Hepatocyte (in vitro differentiated cells): ENCODE measurements at regions not wholly inside any gene's neighbourhood (a gene's known extent, or its start where the extent isn't known, plus 50 kb on each side); places are given as distances from the start of the nearest gene placed in this dataset.

Source experiments
- DNase-seq: peaks from one replicate; pipeline ENCODE4 v3.0.0-alpha.2; 2016; ENCODE audit warnings: low spot score
- H2AFZ ChIP-seq: fragments of 200-600 bp; sonication (generic); 2 replicates; pipeline ENCODE4 v1.6.0; 2016; ENCODE audit warnings: antibody characterized with exemption, mild to moderate bottlenecking
- H3K27ac ChIP-seq: fragments of 200-600 bp; sonication (generic); 2 replicates; pipeline ENCODE4 v1.5.1; 2016; ENCODE audit warnings: mild to moderate bottlenecking
- H3K27me3 ChIP-seq: fragments of 200-600 bp; sonication (generic); 2 replicates; pipeline ENCODE4 v1.6.1; 2016
- H3K36me3 ChIP-seq: fragments of 200-600 bp; sonication (generic); replicated peaks from 2 replicates; pipeline ENCODE4 v1.5.1; 2016; ENCODE audit warnings: low read depth; ENCODE audit not compliant: insufficient read depth
- H3K4me1 ChIP-seq: fragments of 200-600 bp; sonication (generic); 2 replicates; pipeline ENCODE4 v1.5.1; 2016; ENCODE audit warnings: mild to moderate bottlenecking, moderate library complexity; ENCODE audit not compliant: insufficient read depth
- H3K4me2 ChIP-seq: fragments of 200-600 bp; sonication (generic); 2 replicates; pipeline ENCODE4 v1.6.0; 2016
- H3K4me3 ChIP-seq: fragments of 200-600 bp; sonication (generic); 2 replicates; pipeline ENCODE4 v1.5.1; 2016; ENCODE audit warnings: mild to moderate bottlenecking
- H3K79me2 ChIP-seq: fragments of 200-600 bp; sonication (generic); 2 replicates; pipeline ENCODE4 v1.6.0; 2017; ENCODE audit warnings: mild to moderate bottlenecking
- H3K9me2 ChIP-seq: fragments of 200-600 bp; sonication (generic); replicated peaks from 2 replicates; pipeline ENCODE4 v1.6.0; 2017; ENCODE audit warnings: mild to moderate bottlenecking; ENCODE audit not compliant: insufficient read depth
- H3K9me3 ChIP-seq: fragments of 200-600 bp; sonication (generic); 2 replicates; pipeline ENCODE4 v1.5.1; 2016; ENCODE audit warnings: low read depth, mild to moderate bottlenecking
- H4K20me1 ChIP-seq: fragments of 200-600 bp; sonication (generic); 2 replicates; pipeline ENCODE4 v1.6.0; 2016; ENCODE audit warnings: mild to moderate bottlenecking; ENCODE audit not compliant: insufficient read depth, poor library complexity, severe bottlenecking
- EZH2 ChIP-seq: fragments of 200-600 bp; sonication (generic); IDR thresholded peaks from 2 replicates; pipeline ENCODE4 v1.6.1; 2016; ENCODE audit warnings: antibody characterized with exemption, mild to moderate bottlenecking, borderline replicate concordance
- EZH2phosphoT487 ChIP-seq: fragments of 200-600 bp; sonication (generic); IDR thresholded peaks from one replicate; pipeline ENCODE4 v1.6.1; 2018; ENCODE audit warnings: antibody characterized with exemption, mild to moderate bottlenecking, low read depth, moderate library complexity; ENCODE audit not compliant: unreplicated experiment, severe bottlenecking
- WGBS: methylation state at CpG from one replicate; pipeline ENCODE4 v1.1.6; 2016; ENCODE audit warnings: low lambda C conversion rate; ENCODE audit errors: missing lambda C conversion rate; 5-methylcytosine and 5-hydroxymethylcytosine counted together
- TF ChIP-seq, protein P1 (sequence below): fragments of 200-600 bp; sonication (generic); IDR thresholded peaks from 2 replicates; pipeline ENCODE4 v1.5.1; 2016; ENCODE audit warnings: antibody characterized with exemption, mild to moderate bottlenecking; ENCODE audit not compliant: poor library complexity

DNA sequence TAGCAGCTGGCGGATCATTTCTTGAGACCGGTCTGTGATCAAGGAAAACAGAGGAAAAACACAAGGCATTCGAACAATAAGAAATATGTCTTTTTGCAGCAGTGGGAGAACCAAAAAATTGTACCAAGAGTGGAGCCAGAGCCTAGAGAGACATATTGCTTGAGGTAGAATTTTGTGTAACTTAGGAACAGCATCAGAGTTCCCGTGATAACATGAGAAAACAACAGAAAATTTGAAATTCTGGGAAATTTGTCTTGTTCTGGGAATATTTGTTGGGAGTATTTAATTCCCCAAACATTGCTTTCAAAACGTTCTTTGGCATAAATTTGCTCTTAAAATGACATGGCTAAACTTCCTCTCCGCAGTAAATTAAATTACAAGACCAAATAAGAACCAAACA lies 267.5 kb downstream of the GPD2 start:
- Histone ChIP-seq H2AFZ (no peak overlapping the region), H3K9me2 (no peaks in the 10 kb centered on the region), H3K36me3 (no peaks in the 10 kb centered on the region), H3K27me3 (no peaks in the 10 kb centered on the region), H3K4me3 (no peak overlapping the region), H3K4me2 (no peak overlapping the region), H3K9me3 (no peaks in the 10 kb centered on the region), H3K4me1 (no peaks in the 10 kb centered on the region), H3K79me2 (no peaks in the 10 kb centered on the region), H3K27ac (no peak overlapping the region), H4K20me1 (no peaks in the 10 kb centered on the region)
- WGBS = 83% methylated on average over 6 of the region's 6 CpGs
- no peak for DNase-seq
- TF ChIP-seq, protein P1, sequence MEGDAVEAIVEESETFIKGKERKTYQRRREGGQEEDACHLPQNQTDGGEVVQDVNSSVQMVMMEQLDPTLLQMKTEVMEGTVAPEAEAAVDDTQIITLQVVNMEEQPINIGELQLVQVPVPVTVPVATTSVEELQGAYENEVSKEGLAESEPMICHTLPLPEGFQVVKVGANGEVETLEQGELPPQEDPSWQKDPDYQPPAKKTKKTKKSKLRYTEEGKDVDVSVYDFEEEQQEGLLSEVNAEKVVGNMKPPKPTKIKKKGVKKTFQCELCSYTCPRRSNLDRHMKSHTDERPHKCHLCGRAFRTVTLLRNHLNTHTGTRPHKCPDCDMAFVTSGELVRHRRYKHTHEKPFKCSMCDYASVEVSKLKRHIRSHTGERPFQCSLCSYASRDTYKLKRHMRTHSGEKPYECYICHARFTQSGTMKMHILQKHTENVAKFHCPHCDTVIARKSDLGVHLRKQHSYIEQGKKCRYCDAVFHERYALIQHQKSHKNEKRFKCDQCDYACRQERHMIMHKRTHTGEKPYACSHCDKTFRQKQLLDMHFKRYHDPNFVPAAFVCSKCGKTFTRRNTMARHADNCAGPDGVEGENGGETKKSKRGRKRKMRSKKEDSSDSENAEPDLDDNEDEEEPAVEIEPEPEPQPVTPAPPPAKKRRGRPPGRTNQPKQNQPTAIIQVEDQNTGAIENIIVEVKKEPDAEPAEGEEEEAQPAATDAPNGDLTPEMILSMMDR = no peak
- no peak for TF ChIP-seq EZH2phosphoT487
- no peak for TF ChIP-seq EZH2

DNA sequence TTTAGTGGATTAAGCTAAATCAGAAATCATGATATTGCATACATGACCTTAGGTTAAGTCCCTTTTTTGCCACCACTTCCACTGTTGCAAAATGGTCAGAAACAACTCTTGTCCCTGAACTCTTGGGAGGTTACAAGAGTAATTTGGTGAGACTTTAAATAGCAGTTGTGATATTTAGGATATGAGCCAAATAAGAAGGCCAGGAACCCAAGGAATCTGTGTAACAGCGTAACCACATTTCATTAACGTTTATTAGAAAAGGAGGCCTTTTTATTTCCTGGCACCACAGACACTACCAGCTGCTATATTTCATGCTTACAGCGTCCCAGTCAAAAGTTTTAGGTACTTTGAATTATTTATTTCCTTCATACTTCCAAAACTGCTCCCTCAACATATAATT lies 268.0 kb downstream of the GPD2 start:
- no peak overlapping the region for H2AFZ ChIP-seq
- no peaks in the 10 kb centered on the region for H3K36me3 ChIP-seq
- H3K4me1 ChIP-seq = no peaks in the 10 kb centered on the region
- TF ChIP-seq EZH2phosphoT487 (no peak), EZH2 (no peak)
- TF ChIP-seq, protein P1 = no peak
- no peak for DNase-seq
- no peak overlapping the region for H3K4me2 ChIP-seq
- H3K9me3 ChIP-seq = no peaks in the 10 kb centered on the region
- H3K9me2 ChIP-seq = no peaks in the 10 kb centered on the region
- no peak overlapping the region for H3K27ac ChIP-seq
- WGBS = 91% methylated on average over 3 of the region's 3 CpGs
- no peaks in the 10 kb centered on the region for H4K20me1 ChIP-seq
- H3K27me3 ChIP-seq = no peaks in the 10 kb centered on the region
- H3K4me3 ChIP-seq = no peak overlapping the region
- no peaks in the 10 kb centered on the region for H3K79me2 ChIP-seq

DNA sequence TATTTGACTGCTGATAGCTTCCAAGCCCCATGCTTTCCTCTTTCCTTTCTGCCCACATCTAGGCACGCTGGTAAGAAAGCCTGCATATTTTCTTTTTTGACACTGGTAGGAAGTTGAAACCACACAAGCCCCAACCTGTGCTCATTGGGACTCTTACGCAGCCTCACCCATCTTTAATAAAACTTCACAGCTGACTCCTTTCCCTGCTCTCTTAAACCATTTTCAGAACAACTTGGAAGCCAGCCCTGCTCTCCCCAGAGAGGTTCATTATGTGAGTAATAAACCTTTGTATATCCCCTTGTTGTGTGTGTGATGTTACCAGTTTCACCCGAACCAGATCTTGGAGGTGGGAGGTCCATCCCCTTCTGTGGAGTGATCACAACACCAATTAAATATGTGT lies 268.4 kb downstream of the GPD2 start:
- H3K9me2 ChIP-seq = no peaks in the 10 kb centered on the region
- H3K27ac ChIP-seq = no peak overlapping the region
- H4K20me1 ChIP-seq = no peaks in the 10 kb centered on the region
- H3K27me3 ChIP-seq = no peaks in the 10 kb centered on the region
- DNase-seq = no peak
- no peak overlapping the region for H3K4me3 ChIP-seq
- H3K4me2 ChIP-seq = no peak overlapping the region
- no peaks in the 10 kb centered on the region for H3K79me2 ChIP-seq
- TF ChIP-seq EZH2 (no peak), EZH2phosphoT487 (no peak)
- TF ChIP-seq, protein P1 = no peak
- no peaks in the 10 kb centered on the region for H3K9me3 ChIP-seq
- H2AFZ ChIP-seq = no peak overlapping the region
- no peaks in the 10 kb centered on the region for H3K4me1 ChIP-seq
- no peaks in the 10 kb centered on the region for H3K36me3 ChIP-seq
- WGBS = 75% methylated on average over 3 of the region's 3 CpGs

DNA sequence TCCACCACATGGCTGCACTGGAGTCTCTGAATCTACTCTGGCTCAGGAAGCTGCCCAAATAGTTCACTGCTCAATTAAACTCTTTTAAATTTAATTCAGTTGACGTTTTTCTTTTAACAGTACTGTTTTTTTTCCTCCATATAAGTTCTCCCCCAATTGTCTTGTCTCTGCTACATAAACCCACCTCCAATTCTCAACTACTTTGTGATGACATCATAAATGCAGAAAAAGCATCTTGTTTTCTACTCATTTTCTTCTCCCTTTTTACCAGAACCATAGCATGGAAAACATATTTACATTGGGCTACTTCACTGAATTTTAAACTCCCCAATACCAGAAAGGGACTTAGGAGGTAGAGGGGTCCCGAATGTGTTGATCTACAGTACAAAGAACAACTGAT lies 270.4 kb downstream of the GPD2 start:
- no peaks in the 10 kb centered on the region for H4K20me1 ChIP-seq
- no peak for DNase-seq
- H3K79me2 ChIP-seq = no peaks in the 10 kb centered on the region
- H2AFZ ChIP-seq = no peak overlapping the region
- H3K27ac ChIP-seq = no peak overlapping the region
- no peaks in the 10 kb centered on the region for H3K4me1 ChIP-seq
- H3K36me3 ChIP-seq = no peaks in the 10 kb centered on the region
- H3K4me3 ChIP-seq = no peak overlapping the region
- H3K9me3 ChIP-seq = no peaks in the 10 kb centered on the region
- no peaks in the 10 kb centered on the region for H3K27me3 ChIP-seq
- TF ChIP-seq EZH2 = no peak
- TF ChIP-seq, protein P1 = no peak
- TF ChIP-seq EZH2phosphoT487 = no peak
- H3K4me2 ChIP-seq = no peak overlapping the region
- H3K9me2 ChIP-seq = no peaks in the 10 kb centered on the region
- 69% methylated on average over 2 of the region's 2 CpGs for WGBS
